NCI-H526 (cell line): ENCODE measurements at regions not wholly inside any gene's neighbourhood (a gene's known extent, or its start where the extent isn't known, plus 50 kb on each side); places are given as distances from the start of the nearest gene placed in this dataset.
A peak's percentile ranks its signal among the peaks of the same experiment; 100 is the strongest.

Source experiments
- DNase-seq, 2 experiments: peaks; one replicate each; lab custom pipeline; 2025; lab: John Stamatoyannopoulos, UW

- DNase-seq, result no peak
Measured at GRCh38 chr4:7127576-7127975, 59.7 kb upstream of the GRPEL1 start.

DNA sequence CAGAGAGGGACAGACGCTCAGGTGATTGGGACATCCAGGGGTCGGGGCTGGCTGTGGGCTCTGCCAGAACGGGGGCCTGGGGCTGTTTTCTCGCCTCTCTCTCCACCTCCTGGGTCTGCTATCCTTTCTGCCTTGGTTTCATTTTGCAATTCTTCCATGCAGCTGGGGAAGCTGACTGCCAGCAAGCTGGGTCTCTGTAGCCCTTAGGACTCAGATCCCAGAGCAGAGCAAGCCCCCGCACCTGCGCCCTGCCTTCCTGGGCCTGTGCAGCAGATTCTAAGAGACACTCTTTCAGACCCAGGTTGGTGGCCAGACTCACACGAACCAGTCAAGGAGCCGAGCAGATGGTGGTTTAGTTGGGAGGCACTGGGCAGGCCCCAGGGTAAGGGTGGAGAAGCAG lies 59.1 kb upstream of the GRPEL1 start:
- no peak for DNase-seq

- DNase-seq, result peak in 1 of 2 experiments; percentile 36
Measured at GRCh38 chr4:7124689-7125442, 57.0 kb upstream of the GRPEL1 start.

- no peak for DNase-seq
Measured at GRCh38 chr4:7121866-7122653, 54.2 kb upstream of the GRPEL1 start.

DNA sequence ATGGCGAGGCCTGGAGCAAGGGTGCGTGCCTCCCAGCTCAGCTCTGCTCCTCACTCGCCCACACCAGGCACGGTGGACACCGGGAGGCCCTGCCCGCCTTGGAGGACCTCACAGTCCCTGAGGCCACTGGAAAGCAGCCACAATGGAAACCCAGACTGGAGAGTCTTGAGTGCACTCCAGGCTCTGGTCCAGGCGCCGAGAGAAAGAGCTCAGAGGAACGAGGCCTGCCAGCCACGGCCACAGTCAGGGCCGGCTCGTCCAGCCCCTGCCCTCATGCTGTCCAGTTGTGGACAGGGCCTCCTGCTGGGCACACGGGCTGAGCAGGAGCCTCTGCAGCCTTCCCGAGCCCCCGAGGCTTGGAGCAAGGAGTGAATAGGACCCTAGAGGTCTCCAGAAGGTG lies 53.3 kb upstream of the GRPEL1 start:
- no peak for DNase-seq

- DNase-seq, result no peak
Measured at GRCh38 chr4:7120341-7120740, 52.5 kb upstream of the GRPEL1 start.

GRCh38 chr4:7118013-7118832 lies 50.4 kb upstream of the GRPEL1 start:
- no peak for DNase-seq
